HG03064 (cell line): ENCODE measurements at regions not wholly inside any gene's neighbourhood (a gene's known extent, or its start where the extent isn't known, plus 50 kb on each side); places are given as distances from the start of the nearest gene placed in this dataset.

ENCODE experiments used
- ATAC-seq: cut with Tn5 transposase; IDR thresholded peaks from one replicate; pipeline ENCODE4 v1.9.1; 2021; ENCODE audit warnings: low read depth; ENCODE audit not compliant: unreplicated experiment

DNA sequence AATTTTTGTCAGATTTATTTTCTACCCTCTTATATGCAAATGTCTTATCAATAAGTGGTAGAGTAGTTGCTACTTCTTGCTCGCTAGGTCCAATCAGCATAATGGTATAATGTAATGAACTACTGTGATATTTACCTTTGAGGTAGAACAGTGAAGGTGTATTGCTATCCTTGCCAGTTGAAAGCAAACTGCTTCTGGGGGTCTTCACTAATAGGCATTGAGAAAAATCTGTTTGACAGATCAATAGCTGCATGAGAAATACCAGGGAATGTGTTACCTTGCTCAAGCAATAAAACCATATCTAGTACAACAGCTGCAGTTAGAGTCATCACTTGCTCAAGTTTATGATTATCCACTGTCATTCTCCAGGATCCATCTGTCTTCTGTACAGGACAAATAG lies 50.1 kb upstream of the EFEMP1 start:
- ATAC-seq: no peak

DNA sequence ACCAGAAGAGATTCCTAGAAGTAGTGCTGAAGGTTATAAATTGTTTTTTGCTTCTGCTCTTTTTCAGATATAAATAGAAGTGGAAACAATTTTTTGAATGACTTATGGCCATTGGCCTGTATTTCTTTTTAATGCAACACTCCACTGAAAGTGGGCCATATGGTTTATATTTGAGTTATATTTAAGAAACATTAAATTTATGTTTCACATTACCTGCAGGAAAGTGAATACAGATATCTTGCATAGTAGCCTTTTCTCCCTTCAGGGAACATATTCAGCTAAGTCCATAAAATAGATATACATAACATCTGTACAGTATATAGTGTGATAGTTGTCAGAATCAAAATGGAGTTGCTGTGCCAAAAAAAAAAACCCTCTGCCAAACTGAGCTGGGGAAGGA lies 53.1 kb upstream of the EFEMP1 start:
- no peak for ATAC-seq

DNA sequence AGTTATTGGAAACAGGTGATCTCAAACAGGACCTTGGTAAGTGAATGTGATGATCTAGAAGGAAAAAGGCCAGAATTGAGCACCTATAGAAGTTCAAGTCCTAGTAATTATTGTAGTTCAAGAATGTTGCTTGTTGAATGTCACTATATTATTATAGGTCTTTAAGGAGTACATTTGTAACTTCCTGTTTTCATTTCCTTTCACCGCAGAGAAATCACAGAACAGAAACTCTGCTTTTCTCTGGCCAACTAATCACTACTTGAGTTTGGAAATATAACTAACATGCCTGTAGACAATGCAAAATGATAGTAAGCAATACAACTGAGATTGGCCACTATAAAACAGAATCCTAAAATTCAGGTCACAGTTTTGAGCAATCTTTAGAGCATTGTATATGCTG lies 61.8 kb upstream of the EFEMP1 start:
- ATAC-seq: peak; percentile 92

DNA sequence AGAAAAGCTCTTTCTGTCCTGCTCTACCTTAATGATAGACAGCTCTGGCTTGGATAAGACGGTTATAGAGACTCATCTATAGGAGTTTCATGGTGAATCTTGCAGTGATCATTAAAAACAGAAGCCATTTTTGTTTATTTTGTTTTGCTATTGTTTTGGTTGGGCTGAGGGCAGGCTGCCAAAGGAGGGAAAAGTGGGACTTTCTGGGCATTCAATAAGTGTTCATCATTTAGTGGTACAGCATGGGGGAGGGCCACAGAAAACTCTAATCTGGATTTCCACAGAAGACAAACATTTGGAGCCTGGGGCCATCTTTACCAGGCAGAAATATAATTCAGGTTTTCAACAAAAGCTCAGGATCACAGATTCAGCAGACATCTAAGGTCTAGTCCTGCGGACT lies 62.4 kb upstream of the EFEMP1 start:
- ATAC-seq: no peak

DNA sequence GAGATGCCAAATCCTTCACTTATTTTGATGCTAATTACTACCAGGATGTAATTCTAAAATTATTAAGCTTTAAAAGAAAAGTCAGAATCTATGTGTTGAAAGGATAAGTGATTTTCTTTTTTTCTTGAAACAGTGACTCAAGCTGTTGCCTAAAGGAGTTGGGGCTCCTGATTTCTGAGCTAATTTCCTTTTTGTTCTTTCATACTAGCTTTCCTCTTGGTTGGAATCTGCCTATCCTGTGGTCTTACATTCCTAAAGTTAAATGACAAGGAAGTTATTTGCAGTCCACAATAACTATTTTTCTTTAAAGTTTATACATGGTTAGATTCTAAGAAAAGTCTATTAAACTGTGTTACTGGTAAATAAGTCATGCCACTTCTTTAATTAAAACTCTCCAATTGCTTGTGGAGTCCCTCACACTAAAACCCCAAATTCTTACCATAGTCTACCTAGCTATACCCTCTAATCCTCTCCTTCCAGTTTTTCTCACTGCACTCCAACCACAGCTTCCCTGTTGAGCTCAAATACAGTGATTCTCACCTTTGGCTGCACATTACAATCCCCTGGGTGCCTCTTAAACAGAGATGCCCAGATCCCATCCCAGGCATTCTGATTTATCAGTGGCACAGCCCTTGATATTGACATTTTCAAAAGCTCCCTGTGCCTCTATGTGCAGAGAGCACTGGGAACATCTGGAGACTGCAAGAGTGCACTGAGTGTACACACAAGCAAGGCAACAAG lies 63.3 kb upstream of the EFEMP1 start:
- no peak for ATAC-seq

DNA sequence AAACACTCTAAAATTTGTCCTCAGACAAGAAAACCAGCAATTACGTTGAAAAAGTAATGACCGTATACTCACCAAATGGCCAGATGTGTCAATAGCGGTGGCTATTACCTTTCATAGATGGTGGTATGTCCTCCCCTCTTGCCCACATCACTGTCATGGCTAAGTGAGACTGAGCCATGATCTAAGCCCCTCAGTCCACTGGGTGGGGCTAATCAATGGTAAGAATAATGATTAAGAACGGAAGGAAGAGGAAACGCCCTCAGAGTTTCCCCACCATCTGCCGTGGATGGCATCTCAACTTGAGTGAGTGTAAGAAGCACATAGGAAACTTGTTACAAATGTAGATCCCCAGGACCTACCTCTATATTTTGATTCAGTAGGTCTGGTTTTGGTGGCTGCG lies 65.8 kb upstream of the EFEMP1 start:
- ATAC-seq: no peak

DNA sequence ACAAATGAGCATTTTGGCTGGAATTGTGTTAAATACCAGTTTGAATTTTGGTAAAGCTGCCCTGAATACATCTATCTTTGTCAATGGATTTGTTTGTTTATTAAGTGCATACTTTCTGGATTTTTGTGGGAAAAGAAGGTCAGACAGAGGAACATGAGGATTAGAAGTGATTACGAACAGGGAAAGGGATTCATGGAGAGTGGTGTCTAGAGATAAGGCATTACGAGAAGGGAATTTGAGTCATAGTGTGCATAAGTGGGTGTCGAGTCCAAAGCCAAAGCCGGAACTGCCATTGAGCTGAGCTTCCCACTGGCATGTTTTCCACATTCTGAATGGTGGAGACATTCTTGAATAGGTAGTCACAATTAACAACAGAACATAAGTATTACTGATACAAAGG lies 68.9 kb upstream of the EFEMP1 start:
- no peak for ATAC-seq

DNA sequence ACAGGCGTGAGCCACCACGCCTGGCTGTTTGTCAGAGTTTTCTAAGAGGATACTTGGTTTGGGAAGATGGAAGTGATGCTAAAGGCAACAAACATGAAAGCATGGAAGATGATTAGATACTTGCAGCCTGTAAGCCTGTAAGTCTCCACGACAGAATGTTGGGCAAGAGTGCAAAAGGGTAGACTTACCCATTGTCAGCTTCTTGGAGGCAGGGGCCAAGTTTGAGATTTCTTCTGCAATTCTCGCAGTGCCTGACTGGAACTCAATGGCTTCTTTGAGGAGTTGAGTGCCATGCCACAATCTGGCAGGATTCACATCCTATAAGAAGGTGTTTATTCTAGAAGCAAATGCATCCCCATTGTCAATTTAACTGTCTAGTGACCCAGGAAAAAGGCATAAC lies 70.1 kb upstream of the EFEMP1 start:
- ATAC-seq: no peak

DNA sequence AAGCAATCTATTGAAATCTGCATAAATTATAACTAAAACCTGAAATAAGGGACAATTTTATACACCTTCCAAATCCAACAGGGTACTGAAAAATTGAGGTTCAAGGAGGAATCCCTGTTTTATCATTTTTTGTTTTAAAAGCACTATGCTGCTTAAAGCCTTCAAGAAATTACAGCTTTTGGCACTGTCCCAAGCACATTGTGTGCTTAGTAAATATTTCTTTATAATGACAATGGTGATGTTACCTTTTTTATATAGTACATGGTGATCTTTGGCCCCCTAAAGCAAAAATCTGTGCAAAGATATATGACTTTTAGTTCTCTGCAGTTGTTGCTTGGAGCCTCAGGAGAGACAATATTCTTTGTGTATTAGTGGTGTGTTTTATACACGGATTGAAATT lies 71.6 kb upstream of the EFEMP1 start:
- ATAC-seq: no peak

DNA sequence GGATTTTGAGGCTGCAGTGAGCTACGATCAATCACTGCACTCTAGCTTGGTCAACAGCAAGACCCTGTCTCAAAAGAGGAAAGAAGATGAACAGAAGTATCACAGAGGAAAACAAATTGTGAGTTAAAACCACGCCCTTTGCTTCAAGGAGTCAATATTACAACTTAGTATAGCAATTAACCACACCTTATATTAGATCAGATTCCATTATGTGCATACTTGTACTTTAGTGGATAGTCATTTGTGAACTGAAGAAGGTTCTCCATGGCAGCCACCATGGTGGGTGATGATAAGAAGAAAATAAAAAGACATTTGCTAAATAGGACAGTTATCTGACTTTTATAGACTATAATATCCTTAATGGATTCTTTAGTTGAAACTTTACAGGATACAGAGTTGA lies 72.3 kb upstream of the EFEMP1 start:
- ATAC-seq: no peak

DNA sequence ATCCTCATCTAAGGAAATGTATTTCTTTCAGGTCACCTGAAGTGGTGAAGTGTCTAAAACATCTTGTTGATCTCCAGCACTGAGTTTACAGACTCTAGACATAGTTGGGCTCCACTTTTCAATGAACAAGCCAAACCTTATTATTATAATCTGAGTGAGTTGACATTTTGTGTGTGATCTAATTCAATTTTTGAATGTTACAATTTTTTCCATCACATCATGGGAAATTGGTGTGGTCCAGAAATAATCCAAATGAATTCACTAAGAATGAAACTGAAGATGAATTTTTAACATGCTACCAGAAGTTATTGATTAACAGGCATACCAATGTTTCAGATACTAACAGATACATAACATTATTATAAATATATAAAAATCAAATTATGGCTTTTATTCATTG lies 75.6 kb upstream of the EFEMP1 start:
- ATAC-seq: no peak

DNA sequence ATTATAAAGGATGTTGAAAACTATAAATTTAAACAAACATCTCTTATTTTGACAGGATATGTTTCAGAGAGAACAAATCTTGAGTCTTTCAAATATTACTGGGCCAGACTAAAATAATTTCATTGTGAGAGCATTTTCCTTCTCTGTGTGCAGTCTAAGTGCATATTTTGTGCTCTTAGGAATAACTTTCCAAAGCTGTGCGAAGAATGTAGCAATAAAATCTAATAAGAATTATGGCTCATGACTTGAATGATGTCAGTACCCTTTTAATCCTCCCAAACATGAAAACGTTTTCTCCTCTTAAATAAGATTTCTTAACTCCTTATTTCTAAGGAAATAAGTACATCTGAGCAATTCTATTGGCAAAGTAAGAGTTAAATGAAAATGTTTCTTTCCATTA lies 76.2 kb upstream of the EFEMP1 start:
- ATAC-seq: no peak

DNA sequence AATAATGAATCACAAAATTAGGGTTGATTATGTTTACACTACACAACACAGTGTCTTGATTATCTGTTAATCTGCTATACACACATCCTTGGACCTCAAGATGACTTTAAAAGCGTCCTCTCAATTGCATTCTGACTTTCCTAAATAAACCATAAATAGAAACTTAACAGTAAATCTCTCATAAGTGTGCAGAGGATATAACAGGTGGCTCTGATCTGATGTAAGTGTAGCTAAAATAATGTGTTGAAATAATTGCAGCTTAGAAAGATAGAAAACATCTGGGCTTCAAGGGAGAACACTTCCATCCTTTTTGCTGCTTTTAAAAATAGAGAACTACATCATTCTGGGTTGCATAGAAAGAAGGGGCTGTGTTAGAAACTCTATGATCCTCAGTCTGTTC lies 78.4 kb upstream of the EFEMP1 start:
- ATAC-seq: no peak

DNA sequence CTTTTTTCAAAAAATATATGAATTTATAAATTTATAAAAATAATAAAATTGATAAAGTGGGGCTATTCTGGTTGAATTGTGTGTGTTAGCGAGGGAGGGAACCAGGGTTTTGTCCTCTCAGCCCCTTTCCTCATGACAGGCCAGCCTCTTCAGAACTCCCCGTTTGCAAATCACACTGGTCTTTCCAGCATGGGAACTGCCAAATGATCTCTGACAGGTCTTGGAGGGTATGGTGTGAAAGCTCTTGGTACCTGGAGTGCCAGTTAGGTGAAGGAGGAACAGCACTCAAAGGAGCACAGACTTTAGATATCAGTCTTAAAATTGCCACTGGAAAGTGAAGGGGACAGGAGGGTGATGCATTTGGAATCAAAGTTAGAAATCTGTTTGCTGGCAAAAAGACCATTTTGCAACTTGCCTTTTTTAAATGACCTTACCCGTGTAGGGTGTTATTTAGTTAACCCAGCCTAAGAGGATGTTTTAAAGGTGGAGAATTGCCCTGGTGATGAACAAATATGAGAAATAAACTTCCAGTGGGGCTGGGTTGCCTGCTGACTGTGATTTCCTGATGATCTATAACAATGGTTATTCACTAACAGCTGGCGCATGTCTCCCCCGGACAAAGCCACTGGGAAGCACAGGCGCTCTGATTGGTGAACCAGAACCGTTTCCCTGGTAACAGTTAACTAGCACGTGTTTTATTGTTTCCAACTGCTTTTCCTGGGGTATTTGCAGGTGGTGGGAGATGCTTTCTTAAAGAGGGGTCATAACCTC lies 85.3 kb upstream of the EFEMP1 start:
- no peak for ATAC-seq

DNA sequence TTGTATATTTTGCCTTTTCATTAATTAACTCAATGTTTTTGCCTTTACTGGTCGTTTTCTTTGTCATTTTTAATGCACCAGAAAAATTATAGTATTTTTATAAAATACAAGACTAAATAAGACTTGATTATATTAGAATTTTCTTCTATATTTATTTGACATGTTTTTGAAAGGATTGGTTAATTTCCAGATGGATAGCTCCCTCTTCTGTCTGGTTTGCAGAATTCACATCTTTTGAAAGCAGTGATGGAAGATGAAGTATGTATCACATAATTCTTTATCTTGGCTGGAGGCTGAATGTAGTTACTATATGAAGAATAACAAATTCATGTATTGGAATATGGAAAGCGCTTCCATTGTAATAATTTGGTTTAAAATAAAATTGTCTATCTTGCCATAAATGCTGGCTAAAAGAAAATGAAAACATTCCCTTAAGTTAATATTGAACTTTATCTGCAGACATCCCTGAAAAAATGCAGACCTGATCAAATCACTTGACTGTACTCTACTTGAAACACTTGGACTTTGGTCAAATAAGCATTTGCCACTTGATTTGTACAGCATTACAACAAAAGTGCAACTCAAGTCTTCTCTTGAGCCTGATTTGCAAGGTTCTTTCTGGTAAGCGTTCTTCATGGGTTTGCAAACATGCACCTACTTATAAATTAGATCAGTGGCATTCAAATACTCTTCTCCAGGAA lies 86.3 kb upstream of the EFEMP1 start:
- ATAC-seq: no peak

DNA sequence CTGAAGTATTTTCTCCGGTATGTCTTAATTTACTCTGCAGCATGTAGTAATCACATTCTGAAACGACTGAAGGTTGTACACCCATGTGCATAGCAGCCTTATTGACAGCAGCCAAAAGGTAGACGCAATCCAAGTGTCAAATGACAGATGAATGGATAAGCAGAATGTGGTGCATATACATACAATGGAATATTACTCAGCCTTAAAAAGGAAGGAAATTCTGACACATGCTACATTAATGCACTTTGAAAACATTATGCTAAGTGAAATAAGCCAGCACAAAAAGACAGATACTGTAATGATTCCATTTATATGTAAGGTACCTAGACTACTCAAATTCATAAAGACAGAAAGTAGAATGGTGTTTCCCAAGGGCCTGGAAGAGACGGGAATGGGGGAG lies 88.0 kb upstream of the EFEMP1 start:
- ATAC-seq: no peak

DNA sequence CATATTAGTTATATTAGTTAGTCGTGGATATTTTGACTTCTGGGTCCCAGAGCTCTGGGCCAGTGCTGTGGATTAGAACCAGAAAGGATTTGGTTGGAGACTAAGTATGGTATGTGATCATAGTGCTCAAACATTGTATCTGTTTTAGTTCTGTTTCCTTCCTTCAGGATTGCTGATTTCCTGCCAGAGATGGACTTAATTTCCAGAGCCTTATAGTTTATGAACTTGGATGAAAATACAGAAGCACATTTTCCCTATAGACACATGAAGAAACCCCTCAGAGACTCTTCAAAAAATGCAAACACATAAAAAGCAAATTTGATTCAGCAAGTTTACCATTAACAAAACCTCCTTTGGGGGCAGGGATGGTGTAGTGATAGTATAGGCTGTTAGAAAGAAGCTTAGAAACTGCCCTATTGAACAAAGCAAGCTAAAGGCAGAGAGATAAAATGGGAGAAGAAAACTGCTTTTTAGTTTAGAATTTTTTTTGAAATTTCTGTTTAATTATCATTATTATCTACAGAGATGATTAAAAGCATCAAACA lies 88.7 kb upstream of the EFEMP1 start:
- ATAC-seq: no peak

DNA sequence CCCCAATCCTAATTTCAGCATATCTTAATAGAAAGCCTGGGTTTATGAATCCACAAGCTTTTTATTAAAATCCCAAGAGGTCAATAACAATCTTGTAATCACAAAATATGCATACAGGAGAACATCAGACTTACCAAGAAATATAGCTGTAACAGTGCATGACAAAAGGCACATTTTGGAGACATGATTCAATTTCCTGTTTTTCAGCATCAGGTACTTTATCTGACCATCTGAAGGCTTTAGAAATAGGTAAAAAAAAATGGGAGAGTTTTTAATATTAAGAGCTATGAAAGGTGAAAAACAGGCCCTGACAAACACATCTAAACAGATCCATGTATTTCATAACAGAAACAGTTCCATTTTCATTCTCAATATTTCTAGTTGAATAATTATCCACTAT lies 89.9 kb upstream of the EFEMP1 start:
- ATAC-seq: no peak

DNA sequence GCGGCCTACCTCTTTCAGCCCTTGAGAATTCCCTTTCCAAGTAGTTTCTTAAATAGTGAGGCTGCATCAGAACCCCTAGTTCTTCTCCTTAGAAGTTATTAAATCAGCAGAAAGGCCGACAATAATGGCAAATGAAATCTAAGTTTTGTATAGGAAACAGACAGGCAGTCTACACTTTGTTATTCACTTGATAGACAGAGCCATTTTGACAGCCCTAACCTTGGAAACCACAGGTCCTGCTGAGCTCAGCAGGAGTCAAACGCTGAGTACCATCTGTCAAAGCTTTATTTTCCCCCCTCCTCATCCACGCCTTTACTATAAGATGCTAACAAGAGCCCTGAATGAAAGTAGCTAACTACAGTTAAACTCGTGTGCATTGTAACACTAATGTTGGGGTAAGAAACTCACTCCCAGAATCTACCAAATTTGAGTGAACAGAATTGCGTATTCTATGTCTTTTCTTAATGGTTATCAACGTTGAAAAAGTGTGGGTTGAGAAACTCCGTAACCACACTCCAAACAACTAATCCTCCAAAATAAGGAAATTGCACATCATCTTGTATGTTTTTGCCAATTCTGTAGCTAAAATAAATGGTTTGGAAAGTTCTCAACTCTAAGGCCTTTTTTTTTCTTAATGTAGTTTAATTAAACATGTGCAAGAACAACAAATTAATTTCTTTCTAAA lies 90.6 kb upstream of the EFEMP1 start:
- ATAC-seq: no peak

DNA sequence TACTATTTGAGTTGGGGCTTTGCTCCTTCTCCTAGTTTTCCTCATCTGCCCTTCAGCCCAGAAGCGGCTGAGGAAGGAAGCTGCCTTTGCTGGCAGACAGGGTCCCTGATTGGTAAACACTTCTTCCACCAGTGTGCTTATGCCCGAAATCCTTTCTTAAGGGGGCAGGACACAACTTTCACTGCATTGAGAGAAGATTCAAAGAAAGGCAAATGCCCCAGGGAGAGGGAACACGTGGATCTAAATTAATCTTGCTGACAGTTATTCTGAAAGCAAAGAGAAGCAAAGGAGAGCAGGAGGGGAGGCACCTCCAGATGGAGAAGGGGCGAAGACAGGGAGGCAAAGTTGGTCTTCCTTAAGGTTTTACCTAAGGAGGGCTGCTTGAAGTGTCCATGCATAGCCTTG lies 92.1 kb upstream of the EFEMP1 start:
- ATAC-seq: no peak

DNA sequence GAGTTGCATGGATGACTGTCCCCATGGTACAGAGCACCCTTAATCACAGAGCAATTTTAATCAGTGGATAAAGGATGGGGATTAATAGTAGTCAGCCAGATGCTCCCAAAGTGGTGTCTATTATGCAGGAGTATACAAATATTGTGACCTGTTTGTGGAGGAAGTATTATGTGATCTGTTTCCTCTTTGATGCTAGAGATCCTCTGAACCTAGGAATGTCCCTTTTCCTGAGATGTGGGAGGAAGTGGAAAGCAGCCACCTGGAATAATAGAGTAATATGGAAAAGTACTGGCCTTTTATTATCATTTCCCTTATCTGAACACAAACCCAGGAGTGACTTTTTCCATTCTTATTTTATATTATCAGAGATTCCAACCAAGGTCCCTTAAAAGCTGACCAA lies 94.2 kb upstream of the EFEMP1 start:
- no peak for ATAC-seq
